Astrocyte (in vitro differentiated cells and primary cell): ENCODE measurements at regions not wholly inside any gene's neighbourhood (a gene's known extent, or its start where the extent isn't known, plus 50 kb on each side); places are given as distances from the start of the nearest gene placed in this dataset.

Experiments
- CTCF ChIP-seq: IDR thresholded peaks from 2 replicates; pipeline ENCODE4 v1.5.1; 2011; ENCODE audit warnings: low read depth, mild to moderate bottlenecking, inconsistent platforms, low read length, moderate library complexity; ENCODE audit not compliant: insufficient read depth
- EZH2 ChIP-seq: IDR thresholded peaks from 2 replicates; pipeline ENCODE4 v1.6.1; 2012; ENCODE audit warnings: mild to moderate bottlenecking, low read length, inconsistent platforms; ENCODE audit not compliant: insufficient read depth

- TF ChIP-seq CTCF (no peak), EZH2 (no peak)
Measured at GRCh38 chr13:111920306-111920931, 146.5 kb upstream of the SOX1 start.
